NCI-H1048 (cell line): ENCODE measurements at regions not wholly inside any gene's neighbourhood (a gene's known extent, or its start where the extent isn't known, plus 50 kb on each side); places are given as distances from the start of the nearest gene placed in this dataset.
"Not testable (repeated sequence)": the region's sequence is repeated elsewhere in the genome, so short reads cannot be mapped to it uniquely, and the experiment has no call there.

Source experiments
- DNase-seq: peaks from one replicate; lab custom pipeline; 2025; lab: John Stamatoyannopoulos, UW

GRCh38 chr12:68984796-68985573 is 52.0 kb upstream of the CPM start:
- no peak for DNase-seq

GRCh38 chr12:68997526-68997925 is 64.6 kb upstream of the CPM start:
- not testable (repeated sequence) for DNase-seq

GRCh38 chr12:68998041-68998440 is 65.1 kb upstream of the CPM start:
- DNase-seq = no peak

GRCh38 chr12:69000074-69000473 is 67.1 kb upstream of the CPM start:
- DNase-seq = no peak

- no peak for DNase-seq
Measured at GRCh38 chr12:69000540-69001243, 67.7 kb upstream of the CPM start.

GRCh38 chr12:69001251-69001650 is 68.3 kb upstream of the CPM start:
- no peak for DNase-seq

- DNase-seq = no peak
Measured at GRCh38 chr12:69002969-69003368, 70.0 kb upstream of the CPM start.

GRCh38 chr12:69003991-69004390 is 71.0 kb upstream of the CPM start:
- no peak for DNase-seq

- no peak for DNase-seq
Measured at GRCh38 chr12:69007101-69007854, 74.3 kb upstream of the CPM start.

- peak; percentile 69 for DNase-seq
Measured at GRCh38 chr12:69007855-69008351, 74.9 kb upstream of the CPM start.

GRCh38 chr12:69008520-69008919 is 75.5 kb upstream of the CPM start:
- DNase-seq = no peak

- DNase-seq = no peak
Measured at GRCh38 chr12:69014047-69014446, 81.1 kb upstream of the CPM start.

- no peak for DNase-seq
Measured at GRCh38 chr12:69015017-69015416, 82.0 kb upstream of the CPM start.

GRCh38 chr12:69015831-69016230 is 82.9 kb upstream of the CPM start:
- DNase-seq = no peak

- no peak for DNase-seq
Measured at GRCh38 chr12:69019082-69019481, 86.1 kb upstream of the CPM start.

GRCh38 chr12:69019910-69020309 is 86.9 kb upstream of the CPM start:
- no peak for DNase-seq

- no peak for DNase-seq
Measured at GRCh38 chr12:69022674-69023073, 89.7 kb upstream of the CPM start.

GRCh38 chr12:69023840-69024239 is 90.9 kb upstream of the CPM start:
- no peak for DNase-seq

- no peak for DNase-seq
Measured at GRCh38 chr12:69024413-69024812, 91.4 kb upstream of the CPM start.

- DNase-seq = no peak
Measured at GRCh38 chr12:69024907-69025306, 91.9 kb upstream of the CPM start.

- no peak for DNase-seq
Measured at GRCh38 chr12:69026336-69026735, 93.4 kb upstream of the CPM start.

- DNase-seq = no peak
Measured at GRCh38 chr12:69027411-69027881, 94.5 kb upstream of the CPM start.
